Neural cell (in vitro differentiated cells): ENCODE measurements at regions not wholly inside any gene's neighbourhood (a gene's known extent, or its start where the extent isn't known, plus 50 kb on each side); places are given as distances from the start of the nearest gene placed in this dataset.

Experiments used
- H2AFZ ChIP-seq: fragments of 200-600, 300-800 bp; sonication (generic), shearing (Covaris generic); 2 replicates; pipeline ENCODE4 v1.6.0; 2014; ENCODE audit warnings: low read depth, mild to moderate bottlenecking, antibody characterized with exemption, low read length, moderate library complexity
- H3F3A ChIP-seq: fragments of 200-600 bp; shearing (Covaris generic); 2 replicates; pipeline ENCODE4 v1.6.1; 2016; ENCODE audit warnings: mild to moderate bottlenecking, moderate library complexity, mixed read lengths, antibody characterized with exemption, low read length; ENCODE audit not compliant: insufficient read depth, poor library complexity, severe bottlenecking
- H3K27ac ChIP-seq: fragments of 200-600, 300-800 bp; sonication (generic), shearing (Covaris generic); 2 replicates; pipeline ENCODE4 v1.5.1; 2014; ENCODE audit warnings: mild to moderate bottlenecking, low read length, moderate library complexity
- H3K27me3 ChIP-seq: fragments of 300-800, 200-600 bp; sonication (generic), shearing (Covaris generic); 2 replicates; pipeline ENCODE4 v1.6.0; 2014; ENCODE audit warnings: mild to moderate bottlenecking, low read depth, low read length, moderate library complexity; ENCODE audit not compliant: insufficient read depth
- H3K36me3 ChIP-seq: fragments of 300-800, 200-600 bp; sonication (generic), shearing (Covaris generic); 2 replicates; pipeline ENCODE4 v1.5.1; 2014; ENCODE audit warnings: mild to moderate bottlenecking, antibody characterized with exemption, low read length, moderate library complexity; ENCODE audit not compliant: insufficient read depth
- H3K4me2 ChIP-seq: fragments of 300-800, 200-600 bp; sonication (generic), shearing (Covaris generic); 2 replicates; pipeline ENCODE4 v1.6.0; 2014; ENCODE audit warnings: mild to moderate bottlenecking, low read length
- H3K4me3 ChIP-seq: fragments of 300-800, 200-600 bp; sonication (generic), shearing (Covaris generic); 2 replicates; pipeline ENCODE4 v1.5.1; 2014; ENCODE audit warnings: mild to moderate bottlenecking, low read length, moderate library complexity
- H3K79me2 ChIP-seq: fragments of 200-600 bp; shearing (Covaris generic); replicated peaks from 2 replicates; pipeline ENCODE4 v1.6.0; 2014; ENCODE audit warnings: mild to moderate bottlenecking, low read length, moderate library complexity; ENCODE audit not compliant: insufficient read depth
- H3K9ac ChIP-seq: fragments of 300-800, 200-600 bp; sonication (generic), shearing (Covaris generic); 2 replicates; pipeline ENCODE4 v1.6.1; 2016; ENCODE audit warnings: mild to moderate bottlenecking, low read length, mixed read lengths
- H3K9me2 ChIP-seq: fragments of 200-600 bp; shearing (Covaris generic); 2 replicates; pipeline ENCODE4 v1.6.1; 2016; ENCODE audit warnings: mild to moderate bottlenecking, low read length, mixed read lengths; ENCODE audit not compliant: insufficient read depth
- H3K9me3 ChIP-seq: fragments of 200-600, 300-800 bp; sonication (generic), shearing (Covaris generic); 2 replicates; pipeline ENCODE4 v1.6.1; 2016; ENCODE audit warnings: mild to moderate bottlenecking, mixed run types, low read length, moderate library complexity, mixed read lengths
- H4K20me1 ChIP-seq: fragments of 200-600 bp; shearing (Covaris generic); 2 replicates; pipeline ENCODE4 v1.6.1; 2016; ENCODE audit warnings: mild to moderate bottlenecking, mixed run types; ENCODE audit not compliant: insufficient read depth
- EP300 ChIP-seq: fragments of 450-650 bp; conservative IDR thresholded peaks from 2 replicates; pipeline ENCODE4 v1.6.1; 2014; ENCODE audit warnings: antibody characterized with exemption, mild to moderate bottlenecking, moderate library complexity; ENCODE audit not compliant: poor library complexity, severe bottlenecking
- EZH2 ChIP-seq: fragments of 200-600, 300-800 bp; shearing (Covaris generic), sonication (generic); IDR thresholded peaks from 2 replicates; pipeline ENCODE4 v1.6.1; 2014; ENCODE audit warnings: antibody characterized with exemption, low read length, borderline replicate concordance, mild to moderate bottlenecking; ENCODE audit not compliant: insufficient read depth, poor library complexity, severe bottlenecking
- MXI1 ChIP-seq: fragments of 450-650 bp; conservative IDR thresholded peaks from 2 replicates; pipeline ENCODE4 v1.6.1; 2014; ENCODE audit warnings: antibody characterized with exemption, mild to moderate bottlenecking; ENCODE audit not compliant: poor library complexity, severe bottlenecking
- POLR2AphosphoS5 ChIP-seq: IDR thresholded peaks from 2 replicates; pipeline ENCODE4 v1.6.1; 2012
- RAD21 ChIP-seq: fragments of 450-650 bp; conservative IDR thresholded peaks from 2 replicates; pipeline ENCODE4 v1.6.1; 2014; ENCODE audit warnings: antibody characterized with exemption, mild to moderate bottlenecking, moderate library complexity
- REST ChIP-seq: IDR thresholded peaks from 2 replicates; pipeline ENCODE4 v1.6.1; 2012; ENCODE audit warnings: borderline replicate concordance
- SMC3 ChIP-seq: fragments of 450-650 bp; conservative IDR thresholded peaks from 2 replicates; pipeline ENCODE4 v1.6.1; 2014; ENCODE audit warnings: antibody characterized with exemption, mild to moderate bottlenecking, moderate library complexity; ENCODE audit not compliant: poor library complexity
- TAF1 ChIP-seq: IDR thresholded peaks from 2 replicates; pipeline ENCODE4 v1.6.1; 2012; ENCODE audit warnings: low read depth
- TF ChIP-seq, protein P1 (sequence below): fragments of 450-650 bp; IDR thresholded peaks from 2 replicates; pipeline ENCODE4 v1.5.1; 2014; ENCODE audit warnings: antibody characterized with exemption, mild to moderate bottlenecking, moderate library complexity; ENCODE audit not compliant: poor library complexity, severe bottlenecking

- Histone ChIP-seq H3K9ac (no peak overlapping the region), H3K36me3 (no peaks in the 10 kb centered on the region), H2AFZ (no peak overlapping the region), H3K27ac (no peak overlapping the region), H3K9me2 (no peaks in the 10 kb centered on the region), H3K4me2 (no peak overlapping the region), H3K27me3 (no peaks in the 10 kb centered on the region), H3K9me3 (no peaks in the 10 kb centered on the region), H3F3A (no peaks in the 10 kb centered on the region), H4K20me1 (no peaks in the 10 kb centered on the region), H3K79me2 (no peaks in the 10 kb centered on the region), H3K4me3 (no peak overlapping the region)
- TF ChIP-seq EZH2 (no peak), TAF1 (no peak), REST (no peak), EP300 (no peak), SMC3 (no peak), RAD21 (no peak), MXI1 (no peak), POLR2AphosphoS5 (no peak)
- TF ChIP-seq, protein P1, sequence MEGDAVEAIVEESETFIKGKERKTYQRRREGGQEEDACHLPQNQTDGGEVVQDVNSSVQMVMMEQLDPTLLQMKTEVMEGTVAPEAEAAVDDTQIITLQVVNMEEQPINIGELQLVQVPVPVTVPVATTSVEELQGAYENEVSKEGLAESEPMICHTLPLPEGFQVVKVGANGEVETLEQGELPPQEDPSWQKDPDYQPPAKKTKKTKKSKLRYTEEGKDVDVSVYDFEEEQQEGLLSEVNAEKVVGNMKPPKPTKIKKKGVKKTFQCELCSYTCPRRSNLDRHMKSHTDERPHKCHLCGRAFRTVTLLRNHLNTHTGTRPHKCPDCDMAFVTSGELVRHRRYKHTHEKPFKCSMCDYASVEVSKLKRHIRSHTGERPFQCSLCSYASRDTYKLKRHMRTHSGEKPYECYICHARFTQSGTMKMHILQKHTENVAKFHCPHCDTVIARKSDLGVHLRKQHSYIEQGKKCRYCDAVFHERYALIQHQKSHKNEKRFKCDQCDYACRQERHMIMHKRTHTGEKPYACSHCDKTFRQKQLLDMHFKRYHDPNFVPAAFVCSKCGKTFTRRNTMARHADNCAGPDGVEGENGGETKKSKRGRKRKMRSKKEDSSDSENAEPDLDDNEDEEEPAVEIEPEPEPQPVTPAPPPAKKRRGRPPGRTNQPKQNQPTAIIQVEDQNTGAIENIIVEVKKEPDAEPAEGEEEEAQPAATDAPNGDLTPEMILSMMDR: no peak
Measured at GRCh38 chr3:105974381-105974780, 105.6 kb upstream of the CBLB start.

DNA sequence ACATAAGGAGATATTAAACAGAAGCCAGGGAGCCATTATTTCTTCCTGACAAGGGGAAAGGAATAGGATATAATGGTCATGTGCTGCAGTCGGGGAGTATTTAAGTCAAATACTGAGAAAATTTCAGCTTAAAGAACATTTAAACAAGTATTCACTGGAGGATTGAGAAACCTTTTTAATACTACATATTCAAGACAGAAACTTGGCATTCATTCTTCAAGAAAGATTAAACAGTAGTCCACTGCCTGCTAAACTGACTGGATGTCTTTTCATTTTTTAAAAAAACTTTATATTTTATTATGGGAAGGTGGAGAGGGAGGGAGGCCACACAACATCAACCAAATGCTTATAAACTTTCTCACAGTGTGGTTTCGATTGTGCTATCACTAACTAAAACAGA lies 107.4 kb upstream of the CBLB start:
- Histone ChIP-seq H2AFZ (no peak overlapping the region), H3K4me2 (no peak overlapping the region), H3K9me2 (no peaks in the 10 kb centered on the region), H3K36me3 (no peaks in the 10 kb centered on the region), H3K79me2 (no peaks in the 10 kb centered on the region), H3K27me3 (no peaks in the 10 kb centered on the region), H3K9me3 (no peaks in the 10 kb centered on the region), H3K4me3 (no peak overlapping the region), H3F3A (no peaks in the 10 kb centered on the region), H3K27ac (no peak overlapping the region), H3K9ac (no peak overlapping the region), H4K20me1 (no peaks in the 10 kb centered on the region)
- TF ChIP-seq TAF1: no peak
- TF ChIP-seq POLR2AphosphoS5: no peak
- TF ChIP-seq REST: no peak
- TF ChIP-seq MXI1: no peak
- TF ChIP-seq, protein P1: no peak
- no peak for TF ChIP-seq RAD21
- TF ChIP-seq EP300: no peak
- no peak for TF ChIP-seq SMC3
- no peak for TF ChIP-seq EZH2
